ENCODE measurements at regions not wholly inside any gene's neighbourhood (a gene's known extent, or its start where the extent isn't known, plus 50 kb on each side); places are given as distances from the start of the nearest gene placed in this dataset.

GRCh38 chr2:120425014-120425413 is 79.1 kb downstream of the INHBB start:
- Histone ChIP-seq H3K4me1 (no peaks in the 10 kb centered on the region), H3K27me3 (peaks cover 0 to 67% (median 0%) of the 10 kb centered on the region in 4 donors), H3K36me3 (no peaks in the 10 kb centered on the region), H3K4me3 (no peak overlapping the region), H3K9me3 (no peaks in the 10 kb centered on the region), H3K27ac (no peak overlapping the region)
- whole genome bisulfite sequencing, 2 donors, result 81% methylated on average over 13 of the region's 16 CpGs; no CpG with 5 or more reads in 1 of the 2 donors
- DNase-seq, result no peak
- intact Hi-C loops (cut with DNase I), result no loop called here
- TF ChIP-seq CTCF (IDR thresholded peaks at IDR 0.05) (no peak), POLR2A (IDR thresholded peaks at IDR 0.05) (no peak)

GRCh38 chr2:120428748-120429147 is 82.8 kb downstream of the INHBB start:
- WGBS, 2 donors, result 58 to 78% methylated on average over 4 to 5 of the region's 6 CpGs
- Histone ChIP-seq H3K9me3 (no peaks in the 10 kb centered on the region), H3K27me3 (peaks cover 0 to 53% (median 0%) of the 10 kb centered on the region in 4 donors), H3K36me3 (no peaks in the 10 kb centered on the region), H3K4me1 (no peaks in the 10 kb centered on the region), H3K4me3 (no peak overlapping the region), H3K27ac (no peak overlapping the region)
- no peak for DNase-seq
- TF ChIP-seq POLR2A (IDR thresholded peaks at IDR 0.05) (no peak), CTCF (IDR thresholded peaks at IDR 0.05) (no peak)
- intact Hi-C loops (cut with DNase I), result no loop called here

GRCh38 chr2:120429586-120430500 is 83.9 kb downstream of the INHBB start:
- TF ChIP-seq POLR2A (IDR thresholded peaks at IDR 0.05) (no peak), CTCF (IDR thresholded peaks at IDR 0.05) (no peak)
- Histone ChIP-seq H3K27ac (no peak overlapping the region), H3K27me3 (peaks cover 0 to 43% (median 0%) of the 10 kb centered on the region in 4 donors), H3K4me1 (no peaks in the 10 kb centered on the region), H3K4me3 (no peak overlapping the region), H3K9me3 (no peaks in the 10 kb centered on the region), H3K36me3 (no peaks in the 10 kb centered on the region)
- DNase-seq, result no peak
- intact Hi-C loops (cut with DNase I), result no loop called here
- 75 to 86% methylated on average over 7 to 8 of the region's 8 CpGs for WGBS, 2 donors

GRCh38 chr2:120430501-120430830 is 84.5 kb downstream of the INHBB start:
- Histone ChIP-seq H3K36me3 (no peaks in the 10 kb centered on the region), H3K4me3 (no peak overlapping the region), H3K27ac (no peak overlapping the region), H3K27me3 (peaks cover 0 to 44% (median 0%) of the 10 kb centered on the region in 4 donors), H3K9me3 (no peaks in the 10 kb centered on the region), H3K4me1 (no peaks in the 10 kb centered on the region)
- TF ChIP-seq CTCF (IDR thresholded peaks at IDR 0.05) (no peak), POLR2A (IDR thresholded peaks at IDR 0.05) (no peak)
- intact Hi-C loops (cut with DNase I), result no loop called here
- no peak for DNase-seq
- 50% methylated on average over 1 of the region's 5 CpGs; no CpG with 5 or more reads in 1 of the 2 donors for WGBS, 2 donors

GRCh38 chr2:120430957-120431356 is 85.0 kb downstream of the INHBB start:
- no peak for TF ChIP-seq CTCF (IDR thresholded peaks at IDR 0.05)
- TF ChIP-seq POLR2A (IDR thresholded peaks at IDR 0.05), result no peak
- no peaks in the 10 kb centered on the region for H3K4me1 ChIP-seq
- no peak for DNase-seq
- no peaks in the 10 kb centered on the region for H3K36me3 ChIP-seq
- H3K9me3 ChIP-seq, result no peaks in the 10 kb centered on the region
- 81 to 88% methylated on average over 4 to 5 of the region's 6 CpGs for WGBS, 2 donors
- intact Hi-C loops (cut with DNase I), result no loop called here
- no peak overlapping the region for H3K4me3 ChIP-seq
- H3K27ac ChIP-seq, result no peak overlapping the region
- H3K27me3 ChIP-seq, result peaks cover 0 to 48% (median 0%) of the 10 kb centered on the region in 4 donors

Data from esophagus squamous epithelium (tissue), 5 donors.